WTC11 (cell line): ENCODE measurements at regions not wholly inside any gene's neighbourhood (a gene's known extent, or its start where the extent isn't known, plus 50 kb on each side); places are given as distances from the start of the nearest gene placed in this dataset.

Source experiments
- ATAC-seq: fragments of 200-7000 bp; cut with Tn5 transposase; 2 replicates; pipeline ENCODE4 v1.10.0; 2021; ENCODE audit warnings: mild to moderate bottlenecking, moderate library complexity
- CTCF ChIA-PET: fragments of 300-600 bp; sonication (Branson Sonifier 250); formaldehyde crosslinking; loops from one replicate; lab custom pipeline; 2021; ENCODE audit warnings: antibody characterized with exemption; lab: Charles Lee
- POLR2A ChIA-PET: fragments of 350-600 bp; sonication (Branson Sonifier 250); formaldehyde crosslinking; loops from one replicate; lab custom pipeline; 2021; ENCODE audit warnings: antibody characterized with exemption; lab: Charles Lee
- DNase-seq: peaks from one replicate; pipeline ENCODE4 v3.0.0; 2021; ENCODE audit warnings: low spot score
- H3K27ac Mint-ChIP-seq: 2 replicates; pipeline ENCODE4 v1.8.0; 2021; ENCODE audit warnings: mixed read lengths
- H3K27me3 Mint-ChIP-seq: 2 replicates; pipeline ENCODE4 v1.8.0; 2021; ENCODE audit warnings: low read depth, mild to moderate bottlenecking, moderate library complexity, mixed read lengths
- H3K36me3 Mint-ChIP-seq: 2 replicates; pipeline ENCODE4 v1.8.0; 2021; ENCODE audit warnings: mixed read lengths
- H3K4me1 Mint-ChIP-seq: 2 replicates; pipeline ENCODE4 v1.8.0; 2022; ENCODE audit warnings: mixed read lengths
- H3K4me3 Mint-ChIP-seq: 2 replicates; pipeline ENCODE4 v1.8.0; 2021; ENCODE audit warnings: mild to moderate bottlenecking, moderate library complexity, mixed read lengths
- H3K9me3 Mint-ChIP-seq: 2 replicates; pipeline ENCODE4 v1.8.0; 2021; ENCODE audit warnings: mixed read lengths
- CREB1 ChIP-seq: sonication (generic); formaldehyde crosslinking; IDR thresholded peaks from 2 replicates; pipeline ENCODE4 v1.8.0; 2023; ENCODE audit warnings: mild to moderate bottlenecking, missing genetic modification reagents
- ELF4 ChIP-seq: sonication (generic); formaldehyde crosslinking; IDR thresholded peaks from 2 replicates; pipeline ENCODE4 v1.8.1; 2022; ENCODE audit warnings: low read depth, mild to moderate bottlenecking, moderate library complexity, missing genetic modification reagents
- ESRRA ChIP-seq: sonication (generic); formaldehyde crosslinking; IDR thresholded peaks from 2 replicates; pipeline ENCODE4 v1.8.1; 2022; ENCODE audit warnings: mild to moderate bottlenecking, missing genetic modification reagents, borderline replicate concordance
- GTF2I ChIP-seq: fragments of 250-450 bp; sonication (Bioruptor Pico); conservative IDR thresholded peaks from 2 replicates; pipeline ENCODE4 v1.4.0; 2021; ENCODE audit warnings: mild to moderate bottlenecking
- KAT7 ChIP-seq: sonication (generic); formaldehyde crosslinking; IDR thresholded peaks from 2 replicates; pipeline ENCODE4 v1.8.1; 2023; ENCODE audit warnings: missing genetic modification reagents, mild to moderate bottlenecking, borderline replicate concordance
- NFATC4 ChIP-seq: fragments of 250-450 bp; sonication (Bioruptor Pico); IDR thresholded peaks from 2 replicates; pipeline ENCODE4 v1.9.0; 2021; ENCODE audit warnings: mild to moderate bottlenecking
- NFE2L1 ChIP-seq: sonication (generic); formaldehyde crosslinking; IDR thresholded peaks from 2 replicates; pipeline ENCODE4 v1.8.1; 2023; ENCODE audit warnings: missing genetic modification reagents
- NR2C2 ChIP-seq: sonication (generic); formaldehyde crosslinking; IDR thresholded peaks from 2 replicates; pipeline ENCODE4 v1.8.0; 2022; ENCODE audit warnings: mild to moderate bottlenecking, missing genetic modification reagents
- NR3C1 ChIP-seq: sonication (generic); formaldehyde crosslinking; conservative IDR thresholded peaks from 2 replicates; pipeline ENCODE4 v1.8.1; 2023; ENCODE audit warnings: low read depth, mild to moderate bottlenecking, missing genetic modification reagents
- RORB ChIP-seq: fragments of 250-450 bp; sonication (Bioruptor Pico); IDR thresholded peaks from 2 replicates; pipeline ENCODE4 v1.9.0; 2021; ENCODE audit warnings: mild to moderate bottlenecking
- SOX15 ChIP-seq: fragments of 250-450 bp; sonication (Bioruptor Pico); IDR thresholded peaks from 2 replicates; pipeline ENCODE4 v1.9.0; 2021; ENCODE audit warnings: mild to moderate bottlenecking
- ZBTB21 ChIP-seq: sonication (generic); formaldehyde crosslinking; IDR thresholded peaks from 2 replicates; pipeline ENCODE4 v1.8.1; 2023; ENCODE audit warnings: mild to moderate bottlenecking, missing genetic modification reagents, borderline replicate concordance
- ZNF219 ChIP-seq: sonication (generic); formaldehyde crosslinking; IDR thresholded peaks from 2 replicates; pipeline ENCODE4 v1.8.0; 2023; ENCODE audit warnings: missing genetic modification reagents, mild to moderate bottlenecking, borderline replicate concordance
- ZNF396 ChIP-seq: fragments of 250-450 bp; sonication (Bioruptor Pico); IDR thresholded peaks from 2 replicates; pipeline ENCODE4 v1.8.0; 2021; ENCODE audit warnings: mild to moderate bottlenecking, moderate library complexity, borderline replicate concordance
- ZNF671 ChIP-seq: fragments of 250-450 bp; sonication (Bioruptor Pico); IDR thresholded peaks from 2 replicates; pipeline ENCODE4 v1.8.0; 2021; ENCODE audit warnings: mild to moderate bottlenecking
- TF ChIP-seq, protein P1 (sequence below): sonication (generic); formaldehyde crosslinking; IDR thresholded peaks from 2 replicates; pipeline ENCODE4 v1.8.0; 2023; ENCODE audit warnings: mild to moderate bottlenecking, missing genetic modification reagents
- TF ChIP-seq, protein P2 (sequence below): sonication (generic); formaldehyde crosslinking; IDR thresholded peaks from 2 replicates; pipeline ENCODE4 v1.8.1; 2023; ENCODE audit warnings: mild to moderate bottlenecking, moderate library complexity, missing genetic modification reagents
- TF ChIP-seq, protein P3 (sequence below): fragments of 250-450 bp; sonication (Bioruptor Pico); conservative IDR thresholded peaks from 2 replicates; pipeline ENCODE4 v1.9.0; 2021; ENCODE audit warnings: mild to moderate bottlenecking
- TF ChIP-seq, protein P4 (sequence below): sonication (generic); formaldehyde crosslinking; IDR thresholded peaks from 2 replicates; pipeline ENCODE4 v1.8.1; 2023; ENCODE audit warnings: mild to moderate bottlenecking, missing genetic modification reagents

DNA sequence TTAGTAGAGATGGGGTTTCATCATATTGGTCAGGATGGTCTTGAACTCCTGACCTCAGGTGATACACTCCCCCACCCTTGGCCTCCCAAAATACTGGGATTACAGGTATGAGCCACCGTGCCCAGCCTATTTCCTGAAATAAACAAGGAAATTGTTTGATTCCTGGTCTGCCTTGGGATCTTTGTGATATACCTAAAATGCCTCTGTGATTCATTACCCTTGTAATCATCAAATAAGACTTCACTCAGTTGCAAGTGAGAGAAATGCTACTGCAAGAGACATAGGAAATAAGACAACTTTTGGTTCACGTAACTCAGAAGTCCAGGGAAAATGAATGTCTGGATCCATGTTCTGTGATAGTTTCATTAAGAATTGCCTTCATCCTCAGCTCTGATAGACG is 173.2 kb upstream of the MARCKS start:
- no peaks in the 10 kb centered on the region; the same call in 1 of the 2 replicates for H3K27me3 Mint-ChIP-seq

DNA sequence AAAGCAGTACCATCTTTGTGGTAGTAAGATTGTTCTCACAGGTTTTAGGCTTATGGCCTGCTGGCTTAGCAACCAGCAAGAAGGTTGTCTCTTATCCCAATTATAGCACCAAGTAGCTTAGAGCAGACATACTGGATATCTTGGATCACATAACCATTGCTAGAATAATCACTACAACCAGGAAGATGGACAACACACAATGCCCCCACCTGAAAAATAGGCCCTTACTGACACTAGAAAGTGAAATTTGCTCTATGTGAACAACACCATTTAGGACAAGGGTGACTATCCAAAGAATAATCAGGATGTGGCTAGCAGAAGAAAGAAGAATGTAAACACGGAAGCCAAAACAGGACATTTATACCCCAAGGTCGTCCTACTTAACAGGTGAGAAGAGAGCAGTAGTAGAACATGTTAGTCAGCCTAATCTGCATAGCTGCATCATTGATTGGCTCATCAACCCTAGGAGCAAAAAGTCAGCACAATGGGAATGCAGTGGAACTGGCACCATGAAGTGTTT is 172.7 kb upstream of the MARCKS start:
- no peak for DNase-seq
- POLR2A ChIA-PET = interaction anchor here (0.7 kb wide), 1 partner anchor 206 kb away, joined by 5 read pairs; no protein-coding TSS in a partner anchor

More for the DNA sequence above, 173.2 kb upstream of the MARCKS start:
- TF ChIP-seq, protein P1, sequence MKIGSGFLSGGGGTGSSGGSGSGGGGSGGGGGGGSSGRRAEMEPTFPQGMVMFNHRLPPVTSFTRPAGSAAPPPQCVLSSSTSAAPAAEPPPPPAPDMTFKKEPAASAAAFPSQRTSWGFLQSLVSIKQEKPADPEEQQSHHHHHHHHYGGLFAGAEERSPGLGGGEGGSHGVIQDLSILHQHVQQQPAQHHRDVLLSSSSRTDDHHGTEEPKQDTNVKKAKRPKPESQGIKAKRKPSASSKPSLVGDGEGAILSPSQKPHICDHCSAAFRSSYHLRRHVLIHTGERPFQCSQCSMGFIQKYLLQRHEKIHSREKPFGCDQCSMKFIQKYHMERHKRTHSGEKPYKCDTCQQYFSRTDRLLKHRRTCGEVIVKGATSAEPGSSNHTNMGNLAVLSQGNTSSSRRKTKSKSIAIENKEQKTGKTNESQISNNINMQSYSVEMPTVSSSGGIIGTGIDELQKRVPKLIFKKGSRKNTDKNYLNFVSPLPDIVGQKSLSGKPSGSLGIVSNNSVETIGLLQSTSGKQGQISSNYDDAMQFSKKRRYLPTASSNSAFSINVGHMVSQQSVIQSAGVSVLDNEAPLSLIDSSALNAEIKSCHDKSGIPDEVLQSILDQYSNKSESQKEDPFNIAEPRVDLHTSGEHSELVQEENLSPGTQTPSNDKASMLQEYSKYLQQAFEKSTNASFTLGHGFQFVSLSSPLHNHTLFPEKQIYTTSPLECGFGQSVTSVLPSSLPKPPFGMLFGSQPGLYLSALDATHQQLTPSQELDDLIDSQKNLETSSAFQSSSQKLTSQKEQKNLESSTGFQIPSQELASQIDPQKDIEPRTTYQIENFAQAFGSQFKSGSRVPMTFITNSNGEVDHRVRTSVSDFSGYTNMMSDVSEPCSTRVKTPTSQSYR (CRISPR knock-in tag) = no peak
- TF ChIP-seq, protein P2, sequence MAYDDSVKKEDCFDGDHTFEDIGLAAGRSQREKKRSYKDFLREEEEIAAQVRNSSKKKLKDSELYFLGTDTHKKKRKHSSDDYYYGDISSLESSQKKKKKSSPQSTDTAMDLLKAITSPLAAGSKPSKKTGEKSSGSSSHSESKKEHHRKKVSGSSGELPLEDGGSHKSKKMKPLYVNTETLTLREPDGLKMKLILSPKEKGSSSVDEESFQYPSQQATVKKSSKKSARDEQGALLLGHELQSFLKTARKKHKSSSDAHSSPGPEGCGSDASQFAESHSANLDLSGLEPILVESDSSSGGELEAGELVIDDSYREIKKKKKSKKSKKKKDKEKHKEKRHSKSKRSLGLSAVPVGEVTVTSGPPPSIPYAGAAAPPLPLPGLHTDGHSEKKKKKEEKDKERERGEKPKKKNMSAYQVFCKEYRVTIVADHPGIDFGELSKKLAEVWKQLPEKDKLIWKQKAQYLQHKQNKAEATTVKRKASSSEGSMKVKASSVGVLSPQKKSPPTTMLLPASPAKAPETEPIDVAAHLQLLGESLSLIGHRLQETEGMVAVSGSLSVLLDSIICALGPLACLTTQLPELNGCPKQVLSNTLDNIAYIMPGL (CRISPR knock-in tag) = no peak
- TF ChIP-seq, protein P3, sequence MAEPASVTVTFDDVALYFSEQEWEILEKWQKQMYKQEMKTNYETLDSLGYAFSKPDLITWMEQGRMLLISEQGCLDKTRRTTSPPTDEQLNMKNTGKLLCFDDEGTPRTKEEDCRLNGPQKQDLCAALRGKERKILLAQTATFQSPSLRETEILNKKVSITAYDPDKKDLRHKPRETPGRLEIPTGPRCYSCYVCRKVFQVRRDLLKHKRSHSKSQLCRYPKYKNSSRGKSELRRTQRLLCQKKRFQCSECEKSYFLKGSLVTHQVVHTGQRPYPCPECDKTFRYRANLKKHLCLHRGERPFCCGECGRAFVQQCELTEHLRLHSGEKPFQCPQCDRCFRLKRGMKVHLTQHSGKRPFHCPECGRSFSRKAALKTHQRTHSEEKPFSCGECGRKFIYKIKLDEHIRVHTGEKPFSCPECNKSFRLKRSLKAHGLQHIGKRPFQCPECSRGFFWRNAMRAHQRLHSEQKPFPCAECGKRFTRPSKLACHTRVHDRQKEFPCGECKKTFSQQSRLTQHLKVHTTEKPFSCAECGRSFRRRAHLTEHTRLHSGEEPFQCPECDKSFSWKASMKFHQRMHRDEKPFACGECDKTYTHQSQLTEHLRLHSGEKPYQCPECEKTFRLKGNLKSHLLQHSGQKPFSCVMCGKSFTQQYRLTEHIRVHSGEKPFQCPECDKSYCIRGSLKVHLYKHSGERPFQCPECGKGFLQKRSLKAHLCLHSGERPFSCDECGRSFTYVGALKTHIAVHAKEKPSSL (CRISPR knock-in tag) = no peak
- no peak for TF ChIP-seq NR3C1 (CRISPR knock-in tag)
- no peak for TF ChIP-seq SOX15 (CRISPR knock-in tag)
- TF ChIP-seq KAT7 (CRISPR knock-in tag) = no peak
- TF ChIP-seq ESRRA (CRISPR knock-in tag) = no peak
- TF ChIP-seq, protein P4, sequence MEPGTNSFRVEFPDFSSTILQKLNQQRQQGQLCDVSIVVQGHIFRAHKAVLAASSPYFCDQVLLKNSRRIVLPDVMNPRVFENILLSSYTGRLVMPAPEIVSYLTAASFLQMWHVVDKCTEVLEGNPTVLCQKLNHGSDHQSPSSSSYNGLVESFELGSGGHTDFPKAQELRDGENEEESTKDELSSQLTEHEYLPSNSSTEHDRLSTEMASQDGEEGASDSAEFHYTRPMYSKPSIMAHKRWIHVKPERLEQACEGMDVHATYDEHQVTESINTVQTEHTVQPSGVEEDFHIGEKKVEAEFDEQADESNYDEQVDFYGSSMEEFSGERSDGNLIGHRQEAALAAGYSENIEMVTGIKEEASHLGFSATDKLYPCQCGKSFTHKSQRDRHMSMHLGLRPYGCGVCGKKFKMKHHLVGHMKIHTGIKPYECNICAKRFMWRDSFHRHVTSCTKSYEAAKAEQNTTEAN (CRISPR knock-in tag) = no peak
- TF ChIP-seq ZNF671 (CRISPR knock-in tag) = no peak
- TF ChIP-seq GTF2I (CRISPR knock-in tag) = no peak
- no peak for TF ChIP-seq ELF4
- TF ChIP-seq ZNF219 = no peak
- ChIA-PET CTCF (interaction anchor here (1.2 kb wide), 1 partner anchor 175 kb away, joined by 3 read pairs; no protein-coding TSS in a partner anchor), POLR2A (interaction anchor here (0.7 kb wide), 1 partner anchor 207 kb away, joined by 5 read pairs; no protein-coding TSS in a partner anchor)
- DNase-seq = no peak
- Mint-ChIP-seq H3K27ac (no peak overlapping the region), H3K9me3 (no peaks in the 10 kb centered on the region), H3K4me3 (no peak overlapping the region), H3K4me1 (peaks cover 12% of the 10 kb centered on the region), H3K36me3 (no peaks in the 10 kb centered on the region)
- ATAC-seq = no peak

More for the DNA sequence above, 172.7 kb upstream of the MARCKS start:
- 0 out of 2 replicates have a peak, but pooled peaks have one; percentile 20 for TF ChIP-seq NFATC4 (CRISPR knock-in tag)
- no peak for TF ChIP-seq ZNF396 (CRISPR knock-in tag)
- TF ChIP-seq NR2C2 (CRISPR knock-in tag) = no peak
- TF ChIP-seq KAT7 (CRISPR knock-in tag) = no peak
- TF ChIP-seq ZBTB21 = no peak
- no peak for TF ChIP-seq NFE2L1
- no peak for TF ChIP-seq RORB (CRISPR knock-in tag)
- no peak for TF ChIP-seq CREB1 (CRISPR knock-in tag)
- Mint-ChIP-seq H3K4me1 (peaks cover 12% of the 10 kb centered on the region), H3K9me3 (no peaks in the 10 kb centered on the region), H3K27me3 (no peaks in the 10 kb centered on the region; the same call in 1 of the 2 replicates), H3K4me3 (no peak overlapping the region), H3K27ac (no peak overlapping the region), H3K36me3 (no peaks in the 10 kb centered on the region)
- ATAC-seq = peak; percentile 50
- CTCF ChIA-PET = interaction anchor here (1.2 kb wide), 1 partner anchor 174 kb away, joined by 3 read pairs; no protein-coding TSS in a partner anchor
